ENCODE measurements at regions not wholly inside any gene's neighbourhood (a gene's known extent, or its start where the extent isn't known, plus 50 kb on each side); places are given as distances from the start of the nearest gene placed in this dataset.

- Histone ChIP-seq H3K9me3 (ENCODE audit: insufficient read depth, low read depth, low read length) (no peaks in the 10 kb centered on the region), H3K27me3 (ENCODE audit: insufficient read depth, low read length) (no peaks in the 10 kb centered on the region), H3K36me3 (ENCODE audit: insufficient read depth, low read depth, low read length) (no peaks in the 10 kb centered on the region)
Observed at GRCh38 chr22:49237703-49238102, 590.0 kb downstream of the BRD1 start.

DNA sequence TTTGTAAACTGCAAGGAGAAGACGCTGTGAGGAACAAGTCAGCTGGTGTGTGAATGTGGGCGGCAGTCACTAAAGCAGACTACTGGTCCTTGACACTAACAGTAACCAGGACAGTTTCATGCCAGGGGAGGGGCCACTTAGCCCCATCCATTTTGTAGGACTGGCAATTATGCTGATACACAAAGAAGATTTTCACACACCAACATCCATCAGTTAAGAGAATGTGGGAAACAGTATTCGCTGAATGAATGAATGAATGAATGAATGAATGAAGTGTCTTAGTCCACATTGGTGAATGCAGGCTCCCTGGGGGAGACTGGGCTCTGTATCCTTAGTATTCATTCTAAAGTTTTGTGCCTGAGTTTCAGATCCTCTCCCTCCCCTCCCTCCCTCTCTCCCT lies 590.4 kb downstream of the BRD1 start:
- Histone ChIP-seq H3K27ac (ENCODE audit: low read length) (no peak overlapping the region), H3K9me3 (ENCODE audit: insufficient read depth, low read depth, low read length) (no peaks in the 10 kb centered on the region), H3K4me3 (ENCODE audit: low read length) (no peak overlapping the region), H3K9ac (ENCODE audit: low read depth, low read length) (no peak overlapping the region), H3K4me1 (ENCODE audit: insufficient read depth, low read length) (no peaks in the 10 kb centered on the region), H3K36me3 (ENCODE audit: insufficient read depth, low read depth, low read length) (no peaks in the 10 kb centered on the region), H3K27me3 (ENCODE audit: insufficient read depth, low read length) (no peaks in the 10 kb centered on the region)

More at GRCh38 chr22:49237703-49238102, 590.0 kb downstream of the BRD1 start:
- Histone ChIP-seq H3K9ac (ENCODE audit: low read depth, low read length) (no peak overlapping the region), H3K4me1 (ENCODE audit: insufficient read depth, low read length) (no peaks in the 10 kb centered on the region), H3K27ac (ENCODE audit: low read length) (no peak overlapping the region), H3K4me3 (ENCODE audit: low read length) (no peak overlapping the region)

DNA sequence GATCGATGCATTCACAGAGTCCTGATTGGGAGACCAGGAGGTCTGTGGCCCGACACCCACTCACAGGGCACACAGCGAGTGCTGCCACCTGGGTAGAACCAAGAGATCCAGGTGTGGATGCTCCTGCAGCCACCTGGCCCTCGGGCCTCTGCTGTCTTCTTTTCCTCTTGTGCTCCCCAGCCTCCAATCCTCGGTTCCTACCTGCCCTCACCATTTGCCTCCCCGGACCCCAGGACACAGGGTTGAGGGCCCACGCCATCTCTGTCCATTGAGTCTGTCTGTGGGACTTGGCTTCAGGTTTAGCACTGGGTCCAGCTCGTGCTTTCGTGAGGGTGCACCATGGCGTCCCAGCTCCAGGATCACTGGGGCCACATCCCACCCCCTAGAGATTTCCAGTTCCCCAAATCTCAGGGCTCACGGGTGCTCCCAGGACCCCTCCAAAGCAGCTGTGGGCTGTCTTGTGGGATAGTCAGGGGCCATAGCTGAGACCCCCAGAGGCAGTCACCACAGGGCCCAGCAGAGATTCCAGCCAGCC lies 591.1 kb downstream of the BRD1 start:
- Histone ChIP-seq H3K9me3 (ENCODE audit: insufficient read depth, low read depth, low read length) (no peaks in the 10 kb centered on the region), H3K27me3 (ENCODE audit: insufficient read depth, low read length) (no peaks in the 10 kb centered on the region), H3K9ac (ENCODE audit: low read depth, low read length) (no peak overlapping the region), H3K4me3 (ENCODE audit: low read length) (no peak overlapping the region), H3K4me1 (ENCODE audit: insufficient read depth, low read length) (no peaks in the 10 kb centered on the region), H3K36me3 (ENCODE audit: insufficient read depth, low read depth, low read length) (no peaks in the 10 kb centered on the region), H3K27ac (ENCODE audit: low read length) (no peak overlapping the region)

GRCh38 chr22:49235463-49236300 lies 592.0 kb downstream of the BRD1 start:
- Histone ChIP-seq H3K27me3 (ENCODE audit: insufficient read depth, low read length) (no peaks in the 10 kb centered on the region), H3K27ac (ENCODE audit: low read length) (no peak overlapping the region), H3K9me3 (ENCODE audit: insufficient read depth, low read depth, low read length) (no peaks in the 10 kb centered on the region), H3K9ac (ENCODE audit: low read depth, low read length) (no peak overlapping the region), H3K36me3 (ENCODE audit: insufficient read depth, low read depth, low read length) (no peaks in the 10 kb centered on the region), H3K4me3 (ENCODE audit: low read length) (no peak overlapping the region), H3K4me1 (ENCODE audit: insufficient read depth, low read length) (no peaks in the 10 kb centered on the region)

DNA sequence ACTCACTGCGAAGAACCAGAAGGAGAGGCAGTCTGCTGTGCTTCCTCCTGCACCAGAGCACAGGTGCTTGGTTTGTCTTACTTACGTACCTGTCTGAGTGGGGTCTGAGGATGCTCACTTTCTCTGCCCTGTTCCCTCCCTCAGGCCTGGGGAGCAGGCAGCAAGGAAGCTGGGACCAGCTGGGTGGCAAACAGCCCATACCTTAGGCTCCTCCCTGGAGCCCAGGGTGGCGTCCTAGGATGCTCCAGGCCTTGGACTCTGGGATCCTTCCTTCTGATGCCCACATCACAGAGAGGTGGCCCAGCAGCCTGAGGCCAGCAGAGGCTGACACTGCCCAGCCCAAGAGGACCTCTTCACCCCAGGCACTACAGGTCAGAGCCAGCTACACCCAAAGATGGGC lies 593.2 kb downstream of the BRD1 start:
- no peak overlapping the region for H3K4me3 ChIP-seq (ENCODE audit: low read length)
- H3K9me3 ChIP-seq (ENCODE audit: insufficient read depth, low read depth, low read length), result no peaks in the 10 kb centered on the region
- H3K9ac ChIP-seq (ENCODE audit: low read depth, low read length), result no peak overlapping the region
- no peaks in the 10 kb centered on the region for H3K36me3 ChIP-seq (ENCODE audit: insufficient read depth, low read depth, low read length)
- H3K27me3 ChIP-seq (ENCODE audit: insufficient read depth, low read length), result no peaks in the 10 kb centered on the region
- no peak overlapping the region for H3K27ac ChIP-seq (ENCODE audit: low read length)
- H3K4me1 ChIP-seq (ENCODE audit: insufficient read depth, low read length), result no peaks in the 10 kb centered on the region

- no peaks in the 10 kb centered on the region for H3K9me3 ChIP-seq (ENCODE audit: insufficient read depth, low read depth, low read length)
- H3K27ac ChIP-seq (ENCODE audit: low read length), result no peak overlapping the region
- no peak overlapping the region for H3K4me3 ChIP-seq (ENCODE audit: low read length)
- no peaks in the 10 kb centered on the region for H3K4me1 ChIP-seq (ENCODE audit: insufficient read depth, low read length)
- no peaks in the 10 kb centered on the region for H3K27me3 ChIP-seq (ENCODE audit: insufficient read depth, low read length)
- no peaks in the 10 kb centered on the region for H3K36me3 ChIP-seq (ENCODE audit: insufficient read depth, low read depth, low read length)
- H3K9ac ChIP-seq (ENCODE audit: low read depth, low read length), result no peak overlapping the region
Observed at GRCh38 chr22:49233507-49234100, 594.1 kb downstream of the BRD1 start.

GRCh38 chr22:49232319-49233067 lies 595.2 kb downstream of the BRD1 start:
- H3K4me1 ChIP-seq (ENCODE audit: insufficient read depth, low read length), result no peaks in the 10 kb centered on the region
- no peak overlapping the region for H3K27ac ChIP-seq (ENCODE audit: low read length)
- no peak overlapping the region for H3K9ac ChIP-seq (ENCODE audit: low read depth, low read length)
- H3K27me3 ChIP-seq (ENCODE audit: insufficient read depth, low read length), result no peaks in the 10 kb centered on the region
- H3K4me3 ChIP-seq (ENCODE audit: low read length), result no peak overlapping the region
- no peaks in the 10 kb centered on the region for H3K9me3 ChIP-seq (ENCODE audit: insufficient read depth, low read depth, low read length)
- H3K36me3 ChIP-seq (ENCODE audit: insufficient read depth, low read depth, low read length), result no peaks in the 10 kb centered on the region

DNA sequence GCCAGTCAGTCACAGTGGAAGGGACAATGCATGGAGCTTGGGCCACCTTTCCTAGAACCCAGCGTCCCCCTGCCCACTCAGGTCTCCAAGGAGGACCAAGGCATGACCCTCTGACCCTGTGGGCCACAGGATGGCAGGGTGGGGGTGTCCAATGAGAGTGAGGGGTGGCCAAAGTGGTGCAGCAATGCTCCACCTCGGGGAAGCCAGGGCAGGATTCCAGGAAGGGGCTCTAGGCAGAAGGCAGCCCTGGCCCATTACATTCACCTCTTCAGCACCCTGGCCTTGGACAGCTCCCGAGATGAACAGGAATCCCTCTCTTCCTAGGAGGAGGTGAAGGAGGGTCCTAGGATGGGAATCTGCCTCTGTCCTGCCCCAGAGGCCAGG lies 597.5 kb downstream of the BRD1 start:
- Histone ChIP-seq H3K4me3 (ENCODE audit: low read length) (no peak overlapping the region), H3K27ac (ENCODE audit: low read length) (no peak overlapping the region), H3K27me3 (ENCODE audit: insufficient read depth, low read length) (no peaks in the 10 kb centered on the region), H3K9me3 (ENCODE audit: insufficient read depth, low read depth, low read length) (no peaks in the 10 kb centered on the region), H3K36me3 (ENCODE audit: insufficient read depth, low read depth, low read length) (no peaks in the 10 kb centered on the region), H3K4me1 (ENCODE audit: insufficient read depth, low read length) (no peaks in the 10 kb centered on the region), H3K9ac (ENCODE audit: low read depth, low read length) (no peak overlapping the region)

- Histone ChIP-seq H3K27ac (ENCODE audit: low read length) (no peak overlapping the region), H3K27me3 (ENCODE audit: insufficient read depth, low read length) (no peaks in the 10 kb centered on the region), H3K36me3 (ENCODE audit: insufficient read depth, low read depth, low read length) (no peaks in the 10 kb centered on the region), H3K4me1 (ENCODE audit: insufficient read depth, low read length) (no peaks in the 10 kb centered on the region), H3K9ac (ENCODE audit: low read depth, low read length) (no peak overlapping the region), H3K9me3 (ENCODE audit: insufficient read depth, low read depth, low read length) (no peaks in the 10 kb centered on the region), H3K4me3 (ENCODE audit: low read length) (no peak overlapping the region)
Observed at GRCh38 chr22:49229483-49230193, 598.0 kb downstream of the BRD1 start.

DNA sequence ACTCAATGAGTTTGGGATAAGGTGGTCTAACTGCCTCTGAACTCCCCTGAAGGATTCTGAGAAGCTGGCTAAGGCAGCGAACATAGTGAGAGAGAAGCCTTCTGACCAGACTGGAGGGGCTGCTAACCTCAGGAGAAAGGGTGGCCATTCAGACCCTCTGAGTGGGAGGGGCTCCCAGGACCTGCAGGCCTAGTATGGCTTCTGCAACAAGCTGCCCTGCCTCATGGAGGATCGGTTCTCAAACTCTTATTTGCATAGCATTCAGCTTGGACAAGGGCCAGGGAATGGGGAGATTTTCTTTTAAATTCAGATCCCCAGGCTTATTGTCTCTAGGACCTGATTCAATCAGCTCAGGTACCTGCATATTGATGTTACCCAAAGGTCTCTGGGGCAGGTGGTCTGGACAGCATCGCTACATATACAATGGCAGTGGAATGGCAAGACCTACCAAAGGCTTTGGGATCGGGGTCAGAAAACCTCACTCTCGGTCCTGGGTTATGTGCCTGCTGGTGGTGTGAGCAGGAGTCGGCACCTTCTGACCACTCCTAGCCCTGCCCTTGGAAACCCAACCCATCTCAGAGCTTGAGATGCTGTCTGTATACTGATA lies 599.1 kb downstream of the BRD1 start:
- H3K27ac ChIP-seq (ENCODE audit: low read length), result no peak overlapping the region
- H3K4me3 ChIP-seq (ENCODE audit: low read length), result no peak overlapping the region
- no peaks in the 10 kb centered on the region for H3K4me1 ChIP-seq (ENCODE audit: insufficient read depth, low read length)
- no peak overlapping the region for H3K9ac ChIP-seq (ENCODE audit: low read depth, low read length)
- no peaks in the 10 kb centered on the region for H3K27me3 ChIP-seq (ENCODE audit: insufficient read depth, low read length)
- no peaks in the 10 kb centered on the region for H3K36me3 ChIP-seq (ENCODE audit: insufficient read depth, low read depth, low read length)
- no peaks in the 10 kb centered on the region for H3K9me3 ChIP-seq (ENCODE audit: insufficient read depth, low read depth, low read length)

DNA sequence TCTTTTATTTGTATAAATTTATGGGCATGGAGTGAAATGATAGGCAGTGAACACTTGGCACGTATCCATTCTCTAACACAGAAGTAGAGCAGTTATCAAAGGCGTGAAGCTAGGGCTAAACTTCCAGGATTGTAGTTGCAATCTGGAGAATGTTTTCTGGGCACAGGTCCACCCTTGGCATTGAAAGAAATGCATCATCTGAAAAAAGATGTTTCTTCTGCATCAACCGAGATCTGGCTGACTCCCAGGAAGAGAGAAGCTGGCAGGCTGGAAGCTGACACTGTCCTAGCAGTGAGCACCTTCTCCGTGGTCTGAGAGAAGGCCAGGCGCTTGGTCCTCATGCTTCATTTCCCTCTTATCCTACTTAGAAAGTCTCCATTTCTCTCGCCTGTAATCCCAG lies 600.0 kb downstream of the BRD1 start:
- H3K27me3 ChIP-seq (ENCODE audit: insufficient read depth, low read length), result no peaks in the 10 kb centered on the region

More for the DNA sequence above, 600.0 kb downstream of the BRD1 start:
- no peak overlapping the region for H3K4me3 ChIP-seq (ENCODE audit: low read length)
- no peak overlapping the region for H3K9ac ChIP-seq (ENCODE audit: low read depth, low read length)
- H3K9me3 ChIP-seq (ENCODE audit: insufficient read depth, low read depth, low read length), result no peaks in the 10 kb centered on the region
- no peaks in the 10 kb centered on the region for H3K4me1 ChIP-seq (ENCODE audit: insufficient read depth, low read length)
- H3K36me3 ChIP-seq (ENCODE audit: insufficient read depth, low read depth, low read length), result no peaks in the 10 kb centered on the region
- no peak overlapping the region for H3K27ac ChIP-seq (ENCODE audit: low read length)

All from iPS-20b (cell line).